ENCODE measurements at regions not wholly inside any gene's neighbourhood (a gene's known extent, or its start where the extent isn't known, plus 50 kb on each side); places are given as distances from the start of the nearest gene placed in this dataset.

DNA sequence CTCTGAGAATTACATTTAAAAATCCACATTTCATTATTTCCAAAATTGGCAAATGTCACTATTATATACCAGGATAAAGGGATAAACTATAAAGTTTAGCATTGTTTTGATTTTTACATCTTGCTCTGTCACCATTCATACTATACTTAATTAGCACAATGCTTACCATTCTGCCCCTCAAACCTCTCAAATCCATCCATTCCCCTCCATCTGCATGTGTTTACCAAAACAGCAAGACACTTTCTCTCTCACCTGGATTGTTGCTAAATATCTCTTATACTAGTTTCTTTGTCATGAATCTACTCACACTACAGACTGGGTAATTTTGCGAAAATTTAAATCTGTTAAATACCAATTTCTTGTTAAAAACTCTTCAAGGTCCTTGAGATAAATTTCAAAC is 496.1 kb downstream of the NR4A2 start:
- Histone ChIP-seq H3K79me2 (ENCODE audit: low read length) (no peaks in the 10 kb centered on the region), H3F3A (ENCODE audit: low read length, unreplicated experiment) (no peaks in the 10 kb centered on the region), H3K36me3 (ENCODE audit: low read depth, low read length) (no peaks in the 10 kb centered on the region), H2AFZ (ENCODE audit: low read length) (no peak overlapping the region), H3K9me2 (replicated peaks; ENCODE audit: low read length) (no peaks in the 10 kb centered on the region), H4K20me1 (ENCODE audit: low read length) (no peaks in the 10 kb centered on the region), H3K27me3 (ENCODE audit: low read length) (no peaks in the 10 kb centered on the region), H3K27ac (ENCODE audit: low read length) (no peak overlapping the region), H3K4me1 (ENCODE audit: insufficient read depth, low read length) (no peaks in the 10 kb centered on the region), H3K9me3 (ENCODE audit: low read length) (no peaks in the 10 kb centered on the region), H3K4me2 (ENCODE audit: low read length) (no peak overlapping the region), H3K9ac (ENCODE audit: low read length) (no peak overlapping the region), H3K4me3 (ENCODE audit: low read length) (no peak overlapping the region)
- no peak for ATAC-seq
- ChIA-PET CTCF (no interaction called here), POLR2A (ENCODE audit: unreplicated experiment) (no interaction called here)
- intact Hi-C loops (cut with micrococcal nuclease): no loop called here
- TF ChIP-seq EZH2phosphoT487 (IDR thresholded peaks at IDR 0.05; ENCODE audit: borderline replicate concordance, low read length) (no peak), EZH2 (IDR thresholded peaks at IDR 0.05; ENCODE audit: low read length, unreplicated experiment) (no peak)
- TF ChIP-seq, protein P1, sequence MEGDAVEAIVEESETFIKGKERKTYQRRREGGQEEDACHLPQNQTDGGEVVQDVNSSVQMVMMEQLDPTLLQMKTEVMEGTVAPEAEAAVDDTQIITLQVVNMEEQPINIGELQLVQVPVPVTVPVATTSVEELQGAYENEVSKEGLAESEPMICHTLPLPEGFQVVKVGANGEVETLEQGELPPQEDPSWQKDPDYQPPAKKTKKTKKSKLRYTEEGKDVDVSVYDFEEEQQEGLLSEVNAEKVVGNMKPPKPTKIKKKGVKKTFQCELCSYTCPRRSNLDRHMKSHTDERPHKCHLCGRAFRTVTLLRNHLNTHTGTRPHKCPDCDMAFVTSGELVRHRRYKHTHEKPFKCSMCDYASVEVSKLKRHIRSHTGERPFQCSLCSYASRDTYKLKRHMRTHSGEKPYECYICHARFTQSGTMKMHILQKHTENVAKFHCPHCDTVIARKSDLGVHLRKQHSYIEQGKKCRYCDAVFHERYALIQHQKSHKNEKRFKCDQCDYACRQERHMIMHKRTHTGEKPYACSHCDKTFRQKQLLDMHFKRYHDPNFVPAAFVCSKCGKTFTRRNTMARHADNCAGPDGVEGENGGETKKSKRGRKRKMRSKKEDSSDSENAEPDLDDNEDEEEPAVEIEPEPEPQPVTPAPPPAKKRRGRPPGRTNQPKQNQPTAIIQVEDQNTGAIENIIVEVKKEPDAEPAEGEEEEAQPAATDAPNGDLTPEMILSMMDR (conservative IDR thresholded peaks at IDR 0.05; ENCODE audit: low read depth, low read length): no peak
- no TSS peak for BruUV-seq (replicated peaks)
- DNase-seq: no peak

DNA sequence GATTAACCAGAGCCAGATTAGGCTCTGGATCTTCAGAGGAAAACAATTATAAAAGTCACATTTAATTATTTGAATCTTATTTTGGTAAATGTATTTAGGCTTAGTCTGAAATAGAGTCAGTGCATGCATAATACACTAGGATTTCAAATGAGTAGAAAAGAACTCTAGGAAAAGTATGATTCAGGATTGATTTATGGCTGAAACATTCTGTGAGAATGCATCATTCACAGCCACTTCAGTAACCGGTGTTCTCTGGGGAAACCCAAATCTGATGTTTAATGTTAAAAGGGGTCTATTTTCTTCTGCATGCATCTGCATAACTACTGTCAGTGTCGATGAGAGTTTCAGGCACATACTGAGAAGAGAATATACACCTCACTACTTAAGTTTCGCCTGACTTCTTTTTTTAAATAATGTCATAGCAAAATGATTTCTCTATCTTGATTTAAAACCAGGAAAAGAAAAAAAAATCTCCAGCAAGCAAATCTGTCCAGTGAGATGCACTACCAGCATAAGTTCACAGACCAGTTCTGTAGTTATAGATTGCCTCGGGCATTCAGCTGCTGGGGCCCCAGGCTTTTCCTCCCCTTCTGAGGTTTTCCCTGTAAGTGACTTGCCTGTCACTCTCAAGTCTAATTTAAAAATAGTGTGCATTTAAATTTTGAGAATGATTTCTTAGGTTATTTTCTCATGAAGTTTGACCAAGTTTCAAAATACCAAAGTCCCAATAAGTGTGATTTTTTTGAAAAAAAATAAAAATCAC is 501.5 kb downstream of the NR4A2 start:
- H3K9me2 ChIP-seq (replicated peaks; ENCODE audit: low read length): no peaks in the 10 kb centered on the region
- H3K4me3 ChIP-seq (ENCODE audit: low read length): no peak overlapping the region
- H3F3A ChIP-seq (ENCODE audit: low read length, unreplicated experiment): no peaks in the 10 kb centered on the region
- ATAC-seq (no peak), DNase-seq (no peak)
- H2AFZ ChIP-seq (ENCODE audit: low read length): no peak overlapping the region
- H3K9ac ChIP-seq (ENCODE audit: low read length): no peak overlapping the region
- H3K9me3 ChIP-seq (ENCODE audit: low read length): no peaks in the 10 kb centered on the region
- no peaks in the 10 kb centered on the region for H3K27me3 ChIP-seq (ENCODE audit: low read length)
- no peaks in the 10 kb centered on the region for H3K79me2 ChIP-seq (ENCODE audit: low read length)
- no peaks in the 10 kb centered on the region for H3K4me1 ChIP-seq (ENCODE audit: insufficient read depth, low read length)
- CTCF ChIA-PET: no interaction called here
- no TSS peak for BruUV-seq (replicated peaks)
- TF ChIP-seq, protein P1 (conservative IDR thresholded peaks at IDR 0.05; ENCODE audit: low read depth, low read length): no peak
- TF ChIP-seq EZH2 (IDR thresholded peaks at IDR 0.05; ENCODE audit: low read length, unreplicated experiment) (no peak), EZH2phosphoT487 (IDR thresholded peaks at IDR 0.05; ENCODE audit: borderline replicate concordance, low read length) (no peak)
- no peaks in the 10 kb centered on the region for H4K20me1 ChIP-seq (ENCODE audit: low read length)
- no peak overlapping the region for H3K4me2 ChIP-seq (ENCODE audit: low read length)
- intact Hi-C loops (cut with micrococcal nuclease): no loop called here
- no peak overlapping the region for H3K27ac ChIP-seq (ENCODE audit: low read length)
- no peaks in the 10 kb centered on the region for H3K36me3 ChIP-seq (ENCODE audit: low read depth, low read length)
- POLR2A ChIA-PET (ENCODE audit: unreplicated experiment): no interaction called here

DNA sequence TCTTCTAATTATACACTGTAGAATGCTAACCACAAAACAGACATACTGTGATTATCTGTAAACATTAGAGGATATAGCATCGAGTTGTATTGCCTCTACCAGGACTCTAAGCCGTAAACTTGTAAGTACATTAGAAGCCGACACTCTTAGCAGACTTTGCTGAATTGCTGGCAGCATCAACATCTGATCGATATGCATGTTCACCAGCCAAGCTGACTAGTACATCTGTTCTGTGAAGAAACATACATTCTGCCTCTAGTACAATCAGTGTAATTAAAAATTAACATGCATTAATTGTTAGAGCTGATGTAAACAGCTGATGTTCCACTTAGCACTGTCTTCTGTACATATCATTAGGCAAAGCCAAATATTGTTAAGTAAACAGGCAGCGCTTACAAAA is 502.2 kb downstream of the NR4A2 start:
- no peaks in the 10 kb centered on the region for H3F3A ChIP-seq (ENCODE audit: low read length, unreplicated experiment)
- no peak overlapping the region for H3K9ac ChIP-seq (ENCODE audit: low read length)
- no peaks in the 10 kb centered on the region for H4K20me1 ChIP-seq (ENCODE audit: low read length)
- no peak overlapping the region for H3K4me2 ChIP-seq (ENCODE audit: low read length)
- CTCF ChIA-PET: no interaction called here
- no TSS peak for BruUV-seq (replicated peaks)
- intact Hi-C loops (cut with micrococcal nuclease): no loop called here
- H3K9me3 ChIP-seq (ENCODE audit: low read length): no peaks in the 10 kb centered on the region
- DNase-seq (no peak), ATAC-seq (no peak)
- POLR2A ChIA-PET (ENCODE audit: unreplicated experiment): no interaction called here
- H3K4me1 ChIP-seq (ENCODE audit: insufficient read depth, low read length): no peaks in the 10 kb centered on the region
- no peak overlapping the region for H3K4me3 ChIP-seq (ENCODE audit: low read length)
- no peak for TF ChIP-seq EZH2phosphoT487 (IDR thresholded peaks at IDR 0.05; ENCODE audit: borderline replicate concordance, low read length)
- no peaks in the 10 kb centered on the region for H3K9me2 ChIP-seq (replicated peaks; ENCODE audit: low read length)
- H2AFZ ChIP-seq (ENCODE audit: low read length): no peak overlapping the region
- H3K79me2 ChIP-seq (ENCODE audit: low read length): no peaks in the 10 kb centered on the region
- no peaks in the 10 kb centered on the region for H3K27me3 ChIP-seq (ENCODE audit: low read length)
- H3K36me3 ChIP-seq (ENCODE audit: low read depth, low read length): no peaks in the 10 kb centered on the region
- H3K27ac ChIP-seq (ENCODE audit: low read length): no peak overlapping the region
